Left renal pelvis (tissue), 4 donors: ENCODE measurements at regions not wholly inside any gene's neighbourhood (a gene's known extent, or its start where the extent isn't known, plus 50 kb on each side); places are given as distances from the start of the nearest gene placed in this dataset.
A peak's percentile ranks its signal among the peaks of the same experiment; 100 is the strongest.

Experiments used
- DNase-seq, 4 donors: peaks; one replicate each; pipeline ENCODE4 v3.0.0-alpha.2; 2013; ENCODE audit warnings: low read depth in 4 of 4, low spot score in 3 of 4

- DNase-seq = peak in 1 of 4 donors; percentile 69
These were observed 180.0 kb downstream of the TBXT start for GRCh38 chr6:165987483-165988301.

DNA sequence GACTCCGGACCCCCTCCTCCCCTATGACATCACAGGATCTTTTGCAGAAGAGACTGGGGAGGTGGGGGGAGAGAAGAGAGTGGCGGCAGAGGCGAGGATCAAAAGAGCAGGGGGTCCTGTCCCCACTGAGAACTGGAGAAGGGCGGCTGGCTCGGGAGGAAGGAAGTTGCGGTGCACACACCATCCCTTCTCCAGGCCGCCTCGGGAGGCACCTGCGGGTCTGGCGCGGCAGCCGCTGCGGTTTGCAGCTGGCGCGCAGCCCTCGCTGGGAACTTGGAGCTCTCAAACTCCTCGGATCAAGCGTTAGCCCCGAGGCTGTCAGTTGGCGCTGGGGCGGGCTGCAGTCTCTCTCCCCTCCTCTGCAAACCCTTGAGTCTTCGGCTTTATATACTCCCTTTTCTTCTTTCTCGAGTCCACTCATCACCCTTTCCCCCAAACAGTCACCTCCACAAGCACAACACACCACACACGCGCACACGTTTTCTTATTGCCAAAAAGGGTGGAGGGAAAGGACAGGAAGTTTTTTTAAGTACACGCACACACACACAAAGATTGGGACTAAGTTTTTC, 180.7 kb downstream of the TBXT start:
- no peak for DNase-seq

DNA sequence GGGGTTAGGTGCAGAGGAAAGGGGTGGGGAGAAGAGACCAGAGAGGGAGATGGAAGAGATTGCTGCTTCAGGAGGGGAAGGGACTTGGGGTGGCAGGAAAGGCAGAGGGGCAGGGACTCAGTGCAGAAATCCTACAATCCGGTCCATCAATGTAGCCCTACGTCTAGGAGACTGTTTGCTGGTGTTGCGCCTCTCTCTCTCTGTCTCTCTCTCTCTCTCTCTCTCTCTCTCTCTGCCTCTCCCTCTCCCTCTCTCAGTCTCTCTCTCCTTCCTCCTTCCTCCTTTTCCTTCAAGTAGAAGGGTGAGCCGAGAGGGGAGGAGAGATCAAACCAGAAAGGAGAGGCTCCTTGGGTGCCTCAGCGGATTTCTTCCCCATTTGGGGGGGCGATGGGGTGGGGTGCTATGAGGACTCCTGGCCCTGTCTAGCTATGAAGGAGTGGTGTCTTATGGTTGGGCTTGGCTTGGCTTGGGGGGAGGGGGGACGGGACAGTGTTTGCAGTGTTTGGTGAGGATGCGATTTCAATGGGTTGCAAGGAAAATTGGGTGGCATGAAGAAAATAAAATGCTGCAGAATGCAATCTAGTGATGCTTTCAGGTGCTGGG, 181.2 kb downstream of the TBXT start:
- no peak for DNase-seq

GRCh38 chr6:165985806-165986299, 181.8 kb downstream of the TBXT start:
- no peak for DNase-seq

- DNase-seq = no peak
These were observed 182.3 kb downstream of the TBXT start for GRCh38 chr6:165985281-165985805.

DNA sequence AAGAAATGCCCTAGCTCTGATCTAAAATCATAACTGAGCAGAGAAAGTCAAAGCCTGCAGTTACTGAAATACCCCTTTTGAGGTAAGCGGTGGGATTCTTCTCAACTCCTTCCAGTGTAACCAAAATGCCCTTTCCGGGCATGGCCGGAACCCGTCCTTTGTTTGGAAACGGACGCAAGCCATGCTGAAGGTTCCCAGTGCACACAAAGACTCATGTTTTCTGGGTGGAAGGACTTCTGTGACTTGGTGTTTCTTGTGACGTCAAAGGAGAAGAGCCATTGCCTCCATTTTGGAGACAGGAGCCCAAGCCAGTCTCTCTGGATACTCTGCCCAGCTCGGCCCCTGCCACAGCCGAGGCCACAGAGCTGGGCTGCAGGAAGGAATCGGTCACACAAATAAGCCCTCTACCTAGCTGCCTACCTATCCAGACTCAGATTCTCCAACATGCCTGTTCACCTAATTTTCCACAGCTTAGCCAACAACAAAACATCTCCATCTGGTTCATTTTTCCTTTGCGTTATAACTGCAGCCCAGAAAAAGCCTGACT, 182.8 kb downstream of the TBXT start:
- no peak for DNase-seq

- DNase-seq = no peak
These were observed 184.3 kb downstream of the TBXT start for GRCh38 chr6:165983112-165984072.

DNA sequence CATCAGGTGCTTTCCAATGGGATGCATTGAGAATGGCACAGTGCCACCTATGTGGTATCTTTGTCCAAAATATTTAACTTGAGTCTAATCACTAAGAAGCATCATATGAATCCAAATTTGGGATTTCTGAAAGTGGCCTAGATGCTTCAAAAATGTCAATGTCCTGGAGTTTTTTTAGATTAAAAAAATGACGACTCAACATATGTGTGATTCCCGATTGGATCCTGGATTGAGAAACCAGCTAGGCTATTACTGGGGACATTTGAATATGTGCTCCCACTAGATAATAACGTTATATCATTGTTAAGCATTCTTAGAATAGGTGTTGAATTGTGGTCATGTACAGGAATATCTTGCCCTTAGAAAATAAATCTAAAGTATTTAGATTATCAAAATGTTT, 189.2 kb downstream of the TBXT start:
- no peak for DNase-seq

GRCh38 chr6:165976684-165977083, 191.0 kb downstream of the TBXT start:
- no peak for DNase-seq

DNA sequence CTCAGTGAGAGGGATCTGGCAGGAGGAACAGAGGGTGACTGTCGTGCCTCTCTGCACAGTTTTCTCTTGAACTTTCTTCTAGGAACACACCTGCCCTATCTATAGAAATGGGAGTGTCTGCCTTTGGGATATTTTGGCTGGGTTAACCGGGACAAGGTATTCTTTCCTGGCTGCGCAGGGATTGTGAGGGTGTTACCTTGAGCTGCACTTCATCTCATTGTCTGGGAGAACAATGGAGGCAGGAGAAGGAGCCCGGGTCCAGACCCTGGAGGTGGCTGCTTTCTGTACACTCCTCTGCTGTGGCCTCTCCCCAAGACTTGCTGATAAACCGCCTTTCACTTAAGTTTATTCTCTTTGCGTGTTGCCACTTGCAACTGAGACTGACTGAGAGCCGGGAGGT, 192.8 kb downstream of the TBXT start:
- no peak for DNase-seq

GRCh38 chr6:165973473-165973872, 194.2 kb downstream of the TBXT start:
- DNase-seq = no peak

GRCh38 chr6:165972139-165972802, 195.4 kb downstream of the TBXT start:
- DNase-seq = no peak

DNA sequence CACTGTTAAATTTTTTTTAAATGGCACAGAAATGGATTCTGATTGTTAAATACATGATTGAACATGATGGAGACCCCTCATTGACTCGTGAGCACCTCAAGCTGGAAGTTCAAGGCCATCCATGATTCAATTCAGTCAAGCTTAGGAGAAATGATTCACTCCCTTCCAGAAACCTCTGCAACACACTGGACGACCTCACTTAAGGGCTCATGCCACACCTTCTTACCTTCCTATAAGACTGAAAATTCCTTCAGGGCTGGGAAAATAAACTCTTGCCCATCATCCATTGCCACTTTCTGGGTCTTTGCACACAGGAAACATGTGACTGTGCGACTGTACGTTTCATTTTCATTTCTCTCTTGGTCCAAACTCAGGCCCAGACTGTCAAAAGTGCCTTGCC, 196.4 kb downstream of the TBXT start:
- no peak for DNase-seq

DNA sequence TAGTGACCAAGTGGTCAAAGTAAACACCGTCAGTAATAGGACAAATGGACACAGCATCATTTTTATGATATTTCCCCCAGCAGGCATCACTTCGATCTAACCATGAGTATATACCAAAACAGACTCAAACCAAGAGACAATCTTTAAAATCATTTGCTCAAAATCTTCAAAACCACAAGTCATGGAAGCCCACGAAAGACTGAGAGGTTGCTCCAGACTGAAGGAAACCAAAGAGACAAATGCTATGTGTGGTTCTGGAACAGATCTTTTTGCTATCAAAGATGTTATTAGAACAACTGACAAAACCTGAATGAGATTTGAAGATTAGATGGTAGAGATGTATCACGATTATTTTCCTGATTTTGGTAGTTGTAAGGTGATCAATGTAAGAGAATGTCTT, 197.7 kb downstream of the TBXT start:
- no peak for DNase-seq

DNA sequence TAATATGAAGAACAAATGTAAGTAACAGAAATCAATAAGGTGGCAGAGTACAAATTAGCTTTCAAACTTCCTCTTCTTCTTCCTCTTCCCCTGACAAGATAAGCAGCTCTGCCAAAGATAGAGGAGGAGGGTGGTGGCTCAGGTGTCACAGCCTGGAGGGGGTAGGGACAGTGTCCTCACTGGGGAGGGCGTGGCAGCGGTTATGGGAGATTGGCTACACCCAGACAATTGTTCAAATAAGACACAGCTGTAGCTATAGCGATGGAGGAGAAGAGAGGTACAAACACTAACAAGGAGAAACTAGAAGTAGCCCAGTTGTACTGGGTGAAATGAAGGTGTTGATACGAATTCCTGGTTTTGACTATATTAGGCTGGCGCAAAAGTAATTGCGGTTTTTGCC, 198.5 kb downstream of the TBXT start:
- DNase-seq = no peak

DNA sequence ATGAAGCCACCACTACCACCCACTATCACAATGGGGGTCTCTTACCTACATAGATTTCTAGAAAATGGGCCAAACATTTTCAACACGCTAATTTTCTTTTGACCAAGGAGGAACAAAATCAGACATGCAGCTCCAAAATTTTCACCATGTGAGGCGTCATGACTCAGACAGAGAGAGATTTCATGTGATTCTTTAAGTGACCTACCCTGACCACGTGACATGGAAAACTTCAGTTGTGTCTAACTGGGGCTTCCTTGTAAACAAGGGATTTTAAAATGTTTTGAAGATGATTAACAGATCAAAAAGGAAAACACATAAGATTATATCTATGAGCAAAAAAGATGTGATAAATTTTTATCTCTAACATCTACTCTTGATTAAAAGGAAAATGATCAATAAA, 199.2 kb downstream of the TBXT start:
- no peak for DNase-seq

DNA sequence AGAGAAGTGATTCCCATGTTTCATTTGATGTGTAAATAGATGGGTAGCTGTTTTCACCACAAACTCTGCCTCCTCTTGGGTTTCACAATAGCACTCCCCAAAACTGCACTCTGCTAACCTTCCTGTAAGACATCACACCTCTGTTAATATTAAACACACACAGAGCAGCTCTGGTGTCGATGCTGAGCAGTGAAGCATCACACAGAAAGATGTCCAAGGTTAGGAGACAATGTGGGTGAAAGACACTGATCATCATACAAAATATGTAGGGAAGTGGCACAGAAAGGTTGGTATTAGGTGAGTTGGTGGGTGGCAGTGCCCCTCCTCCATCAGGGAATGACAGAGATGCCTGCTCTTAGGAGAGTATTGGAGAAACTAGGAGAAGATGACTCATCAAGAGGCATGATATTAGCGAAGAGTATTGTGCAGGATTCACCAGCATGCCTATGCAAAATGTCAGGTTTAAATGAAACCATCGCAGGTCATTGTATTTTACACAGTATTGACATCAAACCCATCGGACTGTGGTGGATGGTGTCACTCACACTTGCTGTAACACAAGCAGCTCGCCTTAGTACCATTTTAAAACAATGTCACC, 199.7 kb downstream of the TBXT start:
- DNase-seq = no peak

GRCh38 chr6:165963750-165964149, 203.9 kb downstream of the TBXT start:
- DNase-seq = no peak

- no peak for DNase-seq
These were observed 205.3 kb downstream of the TBXT start for GRCh38 chr6:165962366-165962765.
